Testis (tissue), 2 donors: ENCODE measurements at regions not wholly inside any gene's neighbourhood (a gene's known extent, or its start where the extent isn't known, plus 50 kb on each side); places are given as distances from the start of the nearest gene placed in this dataset.

ENCODE experiments used
- POLR2A ChIP-seq: fragments of 450-650 bp; IDR thresholded peaks from one replicate; pipeline ENCODE4 v1.6.1; 2017; ENCODE audit warnings: antibody characterized with exemption, mild to moderate bottlenecking, moderate library complexity
- TF ChIP-seq, protein P1 (sequence below), 3 experiments: fragments of 450-650 bp in 2 of 3; fragments of 200-600 bp in 1 of 3; sonication (generic) in 1 of 3; IDR thresholded peaks; one replicate each; pipeline ENCODE4 v1.5.1; 2016 to 2019; ENCODE audit warnings: antibody characterized with exemption in 3 of 3, mild to moderate bottlenecking in 2 of 3, moderate library complexity in 1 of 3

GRCh38 chr9:118596374-118597015 is 772.7 kb downstream of the BRINP1 start:
- no peak for TF ChIP-seq POLR2A
- TF ChIP-seq, protein P1, sequence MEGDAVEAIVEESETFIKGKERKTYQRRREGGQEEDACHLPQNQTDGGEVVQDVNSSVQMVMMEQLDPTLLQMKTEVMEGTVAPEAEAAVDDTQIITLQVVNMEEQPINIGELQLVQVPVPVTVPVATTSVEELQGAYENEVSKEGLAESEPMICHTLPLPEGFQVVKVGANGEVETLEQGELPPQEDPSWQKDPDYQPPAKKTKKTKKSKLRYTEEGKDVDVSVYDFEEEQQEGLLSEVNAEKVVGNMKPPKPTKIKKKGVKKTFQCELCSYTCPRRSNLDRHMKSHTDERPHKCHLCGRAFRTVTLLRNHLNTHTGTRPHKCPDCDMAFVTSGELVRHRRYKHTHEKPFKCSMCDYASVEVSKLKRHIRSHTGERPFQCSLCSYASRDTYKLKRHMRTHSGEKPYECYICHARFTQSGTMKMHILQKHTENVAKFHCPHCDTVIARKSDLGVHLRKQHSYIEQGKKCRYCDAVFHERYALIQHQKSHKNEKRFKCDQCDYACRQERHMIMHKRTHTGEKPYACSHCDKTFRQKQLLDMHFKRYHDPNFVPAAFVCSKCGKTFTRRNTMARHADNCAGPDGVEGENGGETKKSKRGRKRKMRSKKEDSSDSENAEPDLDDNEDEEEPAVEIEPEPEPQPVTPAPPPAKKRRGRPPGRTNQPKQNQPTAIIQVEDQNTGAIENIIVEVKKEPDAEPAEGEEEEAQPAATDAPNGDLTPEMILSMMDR (IDR thresholded peaks at IDR 0.05) = no peak
